Neural cell (in vitro differentiated cells): ENCODE measurements at regions not wholly inside any gene's neighbourhood (a gene's known extent, or its start where the extent isn't known, plus 50 kb on each side); places are given as distances from the start of the nearest gene placed in this dataset.

ENCODE experiments used
- H2AFZ ChIP-seq: fragments of 200-600, 300-800 bp; sonication (generic), shearing (Covaris generic); 2 replicates; pipeline ENCODE4 v1.6.0; 2014; ENCODE audit warnings: low read depth, mild to moderate bottlenecking, antibody characterized with exemption, low read length, moderate library complexity
- H3F3A ChIP-seq: fragments of 200-600 bp; shearing (Covaris generic); 2 replicates; pipeline ENCODE4 v1.6.1; 2016; ENCODE audit warnings: mild to moderate bottlenecking, moderate library complexity, mixed read lengths, antibody characterized with exemption, low read length; ENCODE audit not compliant: insufficient read depth, poor library complexity, severe bottlenecking
- H3K27ac ChIP-seq: fragments of 200-600, 300-800 bp; sonication (generic), shearing (Covaris generic); 2 replicates; pipeline ENCODE4 v1.5.1; 2014; ENCODE audit warnings: mild to moderate bottlenecking, low read length, moderate library complexity
- H3K27me3 ChIP-seq: fragments of 300-800, 200-600 bp; sonication (generic), shearing (Covaris generic); 2 replicates; pipeline ENCODE4 v1.6.0; 2014; ENCODE audit warnings: mild to moderate bottlenecking, low read depth, low read length, moderate library complexity; ENCODE audit not compliant: insufficient read depth
- H3K36me3 ChIP-seq: fragments of 300-800, 200-600 bp; sonication (generic), shearing (Covaris generic); 2 replicates; pipeline ENCODE4 v1.5.1; 2014; ENCODE audit warnings: mild to moderate bottlenecking, antibody characterized with exemption, low read length, moderate library complexity; ENCODE audit not compliant: insufficient read depth
- H3K4me2 ChIP-seq: fragments of 300-800, 200-600 bp; sonication (generic), shearing (Covaris generic); 2 replicates; pipeline ENCODE4 v1.6.0; 2014; ENCODE audit warnings: mild to moderate bottlenecking, low read length
- H3K4me3 ChIP-seq: fragments of 300-800, 200-600 bp; sonication (generic), shearing (Covaris generic); 2 replicates; pipeline ENCODE4 v1.5.1; 2014; ENCODE audit warnings: mild to moderate bottlenecking, low read length, moderate library complexity
- H3K79me2 ChIP-seq: fragments of 200-600 bp; shearing (Covaris generic); replicated peaks from 2 replicates; pipeline ENCODE4 v1.6.0; 2014; ENCODE audit warnings: mild to moderate bottlenecking, low read length, moderate library complexity; ENCODE audit not compliant: insufficient read depth
- H3K9ac ChIP-seq: fragments of 300-800, 200-600 bp; sonication (generic), shearing (Covaris generic); 2 replicates; pipeline ENCODE4 v1.6.1; 2016; ENCODE audit warnings: mild to moderate bottlenecking, low read length, mixed read lengths
- H3K9me2 ChIP-seq: fragments of 200-600 bp; shearing (Covaris generic); 2 replicates; pipeline ENCODE4 v1.6.1; 2016; ENCODE audit warnings: mild to moderate bottlenecking, low read length, mixed read lengths; ENCODE audit not compliant: insufficient read depth
- H3K9me3 ChIP-seq: fragments of 200-600, 300-800 bp; sonication (generic), shearing (Covaris generic); 2 replicates; pipeline ENCODE4 v1.6.1; 2016; ENCODE audit warnings: mild to moderate bottlenecking, mixed run types, low read length, moderate library complexity, mixed read lengths
- H4K20me1 ChIP-seq: fragments of 200-600 bp; shearing (Covaris generic); 2 replicates; pipeline ENCODE4 v1.6.1; 2016; ENCODE audit warnings: mild to moderate bottlenecking, mixed run types; ENCODE audit not compliant: insufficient read depth
- CTCF ChIP-seq: fragments of 450-650 bp; IDR thresholded peaks from 2 replicates; pipeline ENCODE4 v1.5.1; 2014; ENCODE audit warnings: antibody characterized with exemption, mild to moderate bottlenecking, moderate library complexity; ENCODE audit not compliant: poor library complexity, severe bottlenecking
- EP300 ChIP-seq: fragments of 450-650 bp; conservative IDR thresholded peaks from 2 replicates; pipeline ENCODE4 v1.6.1; 2014; ENCODE audit warnings: antibody characterized with exemption, mild to moderate bottlenecking, moderate library complexity; ENCODE audit not compliant: poor library complexity, severe bottlenecking
- EZH2 ChIP-seq: fragments of 200-600, 300-800 bp; shearing (Covaris generic), sonication (generic); IDR thresholded peaks from 2 replicates; pipeline ENCODE4 v1.6.1; 2014; ENCODE audit warnings: antibody characterized with exemption, low read length, borderline replicate concordance, mild to moderate bottlenecking; ENCODE audit not compliant: insufficient read depth, poor library complexity, severe bottlenecking
- MXI1 ChIP-seq: fragments of 450-650 bp; conservative IDR thresholded peaks from 2 replicates; pipeline ENCODE4 v1.6.1; 2014; ENCODE audit warnings: antibody characterized with exemption, mild to moderate bottlenecking; ENCODE audit not compliant: poor library complexity, severe bottlenecking
- POLR2AphosphoS5 ChIP-seq: IDR thresholded peaks from 2 replicates; pipeline ENCODE4 v1.6.1; 2012
- RAD21 ChIP-seq: fragments of 450-650 bp; conservative IDR thresholded peaks from 2 replicates; pipeline ENCODE4 v1.6.1; 2014; ENCODE audit warnings: antibody characterized with exemption, mild to moderate bottlenecking, moderate library complexity
- REST ChIP-seq: IDR thresholded peaks from 2 replicates; pipeline ENCODE4 v1.6.1; 2012; ENCODE audit warnings: borderline replicate concordance
- SMC3 ChIP-seq: fragments of 450-650 bp; conservative IDR thresholded peaks from 2 replicates; pipeline ENCODE4 v1.6.1; 2014; ENCODE audit warnings: antibody characterized with exemption, mild to moderate bottlenecking, moderate library complexity; ENCODE audit not compliant: poor library complexity
- TAF1 ChIP-seq: IDR thresholded peaks from 2 replicates; pipeline ENCODE4 v1.6.1; 2012; ENCODE audit warnings: low read depth

- no peaks in the 10 kb centered on the region for H3K9me3 ChIP-seq
- no peak overlapping the region for H3K4me2 ChIP-seq
- H3K4me3 ChIP-seq: no peak overlapping the region
- no peaks in the 10 kb centered on the region for H3K79me2 ChIP-seq
- H2AFZ ChIP-seq: no peak overlapping the region
- H3K9ac ChIP-seq: no peak overlapping the region
- H3K36me3 ChIP-seq: no peaks in the 10 kb centered on the region
- H3K27me3 ChIP-seq: no peaks in the 10 kb centered on the region
- no peak overlapping the region for H3K27ac ChIP-seq
- TF ChIP-seq RAD21 (no peak), POLR2AphosphoS5 (no peak), MXI1 (no peak), CTCF (no peak), EP300 (no peak), EZH2 (no peak), REST (no peak), SMC3 (no peak), TAF1 (no peak)
- no peaks in the 10 kb centered on the region for H3K9me2 ChIP-seq
- no peaks in the 10 kb centered on the region for H3F3A ChIP-seq
- no peaks in the 10 kb centered on the region for H4K20me1 ChIP-seq
Measured at GRCh38 chr5:106106384-106106783, 1564.4 kb downstream of the EFNA5 start.

GRCh38 chr5:106097340-106097739, 1573.4 kb downstream of the EFNA5 start:
- no peak overlapping the region for H3K4me2 ChIP-seq

More at GRCh38 chr5:106097340-106097739, 1573.4 kb downstream of the EFNA5 start:
- Histone ChIP-seq H3K36me3 (no peaks in the 10 kb centered on the region), H3K9me2 (no peaks in the 10 kb centered on the region), H2AFZ (no peak overlapping the region), H3K27ac (no peak overlapping the region), H3F3A (no peaks in the 10 kb centered on the region), H3K79me2 (no peaks in the 10 kb centered on the region), H4K20me1 (no peaks in the 10 kb centered on the region), H3K27me3 (no peaks in the 10 kb centered on the region), H3K9ac (no peak overlapping the region), H3K9me3 (no peaks in the 10 kb centered on the region), H3K4me3 (no peak overlapping the region)
- TF ChIP-seq CTCF (no peak), REST (no peak), EZH2 (no peak), POLR2AphosphoS5 (no peak), EP300 (no peak), MXI1 (no peak), SMC3 (no peak), TAF1 (no peak), RAD21 (no peak)
